Hepatocyte (in vitro differentiated cells): ENCODE measurements at regions not wholly inside any gene's neighbourhood (a gene's known extent, or its start where the extent isn't known, plus 50 kb on each side); places are given as distances from the start of the nearest gene placed in this dataset.

Source experiments
- DNase-seq: peaks from one replicate; pipeline ENCODE4 v3.0.0-alpha.2; 2016; ENCODE audit warnings: low spot score
- H2AFZ ChIP-seq: fragments of 200-600 bp; sonication (generic); 2 replicates; pipeline ENCODE4 v1.6.0; 2016; ENCODE audit warnings: antibody characterized with exemption, mild to moderate bottlenecking
- H3K27ac ChIP-seq: fragments of 200-600 bp; sonication (generic); 2 replicates; pipeline ENCODE4 v1.5.1; 2016; ENCODE audit warnings: mild to moderate bottlenecking
- H3K27me3 ChIP-seq: fragments of 200-600 bp; sonication (generic); 2 replicates; pipeline ENCODE4 v1.6.1; 2016
- H3K36me3 ChIP-seq: fragments of 200-600 bp; sonication (generic); replicated peaks from 2 replicates; pipeline ENCODE4 v1.5.1; 2016; ENCODE audit warnings: low read depth; ENCODE audit not compliant: insufficient read depth
- H3K4me1 ChIP-seq: fragments of 200-600 bp; sonication (generic); 2 replicates; pipeline ENCODE4 v1.5.1; 2016; ENCODE audit warnings: mild to moderate bottlenecking, moderate library complexity; ENCODE audit not compliant: insufficient read depth
- H3K4me2 ChIP-seq: fragments of 200-600 bp; sonication (generic); 2 replicates; pipeline ENCODE4 v1.6.0; 2016
- H3K4me3 ChIP-seq: fragments of 200-600 bp; sonication (generic); 2 replicates; pipeline ENCODE4 v1.5.1; 2016; ENCODE audit warnings: mild to moderate bottlenecking
- H3K79me2 ChIP-seq: fragments of 200-600 bp; sonication (generic); 2 replicates; pipeline ENCODE4 v1.6.0; 2017; ENCODE audit warnings: mild to moderate bottlenecking
- H3K9me2 ChIP-seq: fragments of 200-600 bp; sonication (generic); replicated peaks from 2 replicates; pipeline ENCODE4 v1.6.0; 2017; ENCODE audit warnings: mild to moderate bottlenecking; ENCODE audit not compliant: insufficient read depth
- H3K9me3 ChIP-seq: fragments of 200-600 bp; sonication (generic); 2 replicates; pipeline ENCODE4 v1.5.1; 2016; ENCODE audit warnings: low read depth, mild to moderate bottlenecking
- H4K20me1 ChIP-seq: fragments of 200-600 bp; sonication (generic); 2 replicates; pipeline ENCODE4 v1.6.0; 2016; ENCODE audit warnings: mild to moderate bottlenecking; ENCODE audit not compliant: insufficient read depth, poor library complexity, severe bottlenecking
- EZH2 ChIP-seq: fragments of 200-600 bp; sonication (generic); IDR thresholded peaks from 2 replicates; pipeline ENCODE4 v1.6.1; 2016; ENCODE audit warnings: antibody characterized with exemption, mild to moderate bottlenecking, borderline replicate concordance
- EZH2phosphoT487 ChIP-seq: fragments of 200-600 bp; sonication (generic); IDR thresholded peaks from one replicate; pipeline ENCODE4 v1.6.1; 2018; ENCODE audit warnings: antibody characterized with exemption, mild to moderate bottlenecking, low read depth, moderate library complexity; ENCODE audit not compliant: unreplicated experiment, severe bottlenecking
- WGBS: methylation state at CpG from one replicate; pipeline ENCODE4 v1.1.6; 2016; ENCODE audit warnings: low lambda C conversion rate; ENCODE audit errors: missing lambda C conversion rate; 5-methylcytosine and 5-hydroxymethylcytosine counted together
- TF ChIP-seq, protein P1 (sequence below): fragments of 200-600 bp; sonication (generic); IDR thresholded peaks from 2 replicates; pipeline ENCODE4 v1.5.1; 2016; ENCODE audit warnings: antibody characterized with exemption, mild to moderate bottlenecking; ENCODE audit not compliant: poor library complexity

DNA sequence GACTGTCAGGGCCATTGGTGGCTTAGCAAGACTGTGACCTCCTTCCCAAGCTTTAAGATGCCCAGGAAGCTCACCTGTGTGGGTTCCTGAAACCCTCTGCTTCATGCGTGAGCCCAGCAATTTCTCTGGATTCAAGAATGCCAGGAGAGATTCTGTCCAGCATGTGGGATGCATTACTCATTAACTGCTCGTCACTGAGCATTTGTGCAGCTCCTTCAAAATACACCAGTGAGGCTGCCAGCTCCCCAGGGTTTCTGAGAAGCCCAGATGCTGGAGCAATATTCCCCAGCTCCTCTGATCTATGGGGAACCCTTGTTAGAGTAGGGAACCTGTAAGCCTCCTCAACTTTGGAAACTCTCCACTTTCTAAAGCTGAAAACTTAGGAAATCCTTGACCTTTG, 126.5 kb downstream of the CHST1 start:
- Histone ChIP-seq H3K4me2 (no peak overlapping the region), H3K9me3 (no peaks in the 10 kb centered on the region), H3K27ac (no peak overlapping the region), H3K4me3 (no peak overlapping the region), H2AFZ (no peak overlapping the region), H3K4me1 (no peaks in the 10 kb centered on the region), H3K9me2 (no peaks in the 10 kb centered on the region), H3K79me2 (no peaks in the 10 kb centered on the region), H3K36me3 (no peaks in the 10 kb centered on the region), H3K27me3 (peaks cover 5% of the 10 kb centered on the region), H4K20me1 (no peaks in the 10 kb centered on the region)
- no peak for DNase-seq
- TF ChIP-seq, protein P1, sequence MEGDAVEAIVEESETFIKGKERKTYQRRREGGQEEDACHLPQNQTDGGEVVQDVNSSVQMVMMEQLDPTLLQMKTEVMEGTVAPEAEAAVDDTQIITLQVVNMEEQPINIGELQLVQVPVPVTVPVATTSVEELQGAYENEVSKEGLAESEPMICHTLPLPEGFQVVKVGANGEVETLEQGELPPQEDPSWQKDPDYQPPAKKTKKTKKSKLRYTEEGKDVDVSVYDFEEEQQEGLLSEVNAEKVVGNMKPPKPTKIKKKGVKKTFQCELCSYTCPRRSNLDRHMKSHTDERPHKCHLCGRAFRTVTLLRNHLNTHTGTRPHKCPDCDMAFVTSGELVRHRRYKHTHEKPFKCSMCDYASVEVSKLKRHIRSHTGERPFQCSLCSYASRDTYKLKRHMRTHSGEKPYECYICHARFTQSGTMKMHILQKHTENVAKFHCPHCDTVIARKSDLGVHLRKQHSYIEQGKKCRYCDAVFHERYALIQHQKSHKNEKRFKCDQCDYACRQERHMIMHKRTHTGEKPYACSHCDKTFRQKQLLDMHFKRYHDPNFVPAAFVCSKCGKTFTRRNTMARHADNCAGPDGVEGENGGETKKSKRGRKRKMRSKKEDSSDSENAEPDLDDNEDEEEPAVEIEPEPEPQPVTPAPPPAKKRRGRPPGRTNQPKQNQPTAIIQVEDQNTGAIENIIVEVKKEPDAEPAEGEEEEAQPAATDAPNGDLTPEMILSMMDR = no peak
- TF ChIP-seq EZH2 (no peak), EZH2phosphoT487 (no peak)
- 54% methylated on average over 2 of the region's 2 CpGs for WGBS

DNA sequence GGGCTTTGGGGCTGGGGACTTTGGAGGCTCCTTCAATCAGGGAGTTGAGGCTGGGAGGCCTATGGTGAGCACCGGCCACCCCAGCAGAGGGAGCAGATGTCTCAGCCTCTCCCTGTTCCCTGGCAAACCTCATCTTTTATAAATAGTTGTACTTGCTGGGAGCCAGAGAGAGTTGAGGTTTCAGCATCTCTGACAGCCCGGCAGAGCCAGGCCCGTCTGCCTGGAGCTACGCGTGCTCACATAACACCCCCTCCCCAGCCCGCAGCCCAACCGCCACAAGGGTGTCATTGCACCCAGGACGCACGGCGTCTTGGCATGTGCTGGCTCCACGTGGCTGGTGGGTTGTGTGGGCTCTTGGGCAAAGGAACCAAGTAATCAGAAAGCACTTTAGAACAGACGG, 127.1 kb downstream of the CHST1 start:
- Histone ChIP-seq H3K36me3 (no peaks in the 10 kb centered on the region), H3K27me3 (peaks cover 5% of the 10 kb centered on the region), H3K27ac (no peak overlapping the region), H3K9me2 (no peaks in the 10 kb centered on the region), H4K20me1 (no peaks in the 10 kb centered on the region), H3K4me2 (no peak overlapping the region), H3K4me3 (no peak overlapping the region), H2AFZ (no peak overlapping the region), H3K4me1 (no peaks in the 10 kb centered on the region), H3K79me2 (no peaks in the 10 kb centered on the region), H3K9me3 (no peaks in the 10 kb centered on the region)
- WGBS = 78% methylated on average over 12 of the region's 12 CpGs
- no peak for DNase-seq
- TF ChIP-seq EZH2 (no peak), EZH2phosphoT487 (no peak)
- TF ChIP-seq, protein P1 = no peak

DNA sequence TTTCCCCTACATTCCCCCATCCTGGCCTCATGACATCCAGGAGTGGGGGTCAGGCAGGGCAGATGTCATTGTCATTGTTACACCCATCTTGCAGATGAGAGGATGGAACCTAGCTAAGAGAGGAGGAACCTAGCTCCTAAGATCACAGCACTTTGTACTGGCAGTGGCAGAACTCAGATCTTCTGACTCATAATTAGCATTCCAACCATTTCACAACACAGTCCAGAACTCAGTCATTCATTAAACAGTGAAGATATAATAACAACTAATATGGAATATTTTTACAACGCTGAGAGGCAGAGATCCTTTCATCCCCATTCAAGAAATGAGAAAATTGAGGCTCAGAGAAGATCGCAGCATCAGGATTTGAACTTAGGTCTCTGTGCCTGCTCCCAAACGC, 127.8 kb downstream of the CHST1 start:
- no peaks in the 10 kb centered on the region for H3K9me2 ChIP-seq
- H3K27ac ChIP-seq = no peak overlapping the region
- peaks cover 5% of the 10 kb centered on the region for H3K27me3 ChIP-seq
- H3K4me2 ChIP-seq = no peak overlapping the region
- no peak for DNase-seq
- no peak overlapping the region for H2AFZ ChIP-seq
- 79% methylated on average over 3 of the region's 3 CpGs for WGBS
- no peaks in the 10 kb centered on the region for H3K36me3 ChIP-seq
- H3K79me2 ChIP-seq = no peaks in the 10 kb centered on the region
- H3K4me3 ChIP-seq = no peak overlapping the region
- H3K9me3 ChIP-seq = no peaks in the 10 kb centered on the region
- TF ChIP-seq EZH2 = no peak
- TF ChIP-seq, protein P1 = no peak
- TF ChIP-seq EZH2phosphoT487 = no peak
- no peaks in the 10 kb centered on the region for H3K4me1 ChIP-seq
- H4K20me1 ChIP-seq = no peaks in the 10 kb centered on the region

DNA sequence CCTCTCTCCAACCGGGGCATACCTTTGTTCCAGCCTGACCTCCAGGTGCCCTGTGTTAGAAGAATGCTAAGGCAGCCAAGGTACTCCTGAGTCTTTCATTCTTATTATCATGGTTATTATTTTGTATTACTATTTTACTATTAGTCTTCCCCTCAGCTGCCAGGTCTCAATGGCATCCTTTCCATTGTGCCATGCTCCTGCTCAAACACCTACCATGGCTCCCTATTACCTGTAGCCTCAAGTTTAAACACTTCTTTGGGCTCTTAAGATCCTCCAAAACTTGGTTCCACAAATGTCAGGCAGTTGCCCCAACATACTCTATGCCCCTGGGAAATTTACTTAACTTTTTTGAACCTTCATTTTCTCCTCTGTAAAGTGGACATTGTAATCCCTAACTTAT, 130.4 kb downstream of the CHST1 start:
- H3K27ac ChIP-seq = no peak overlapping the region
- no peaks in the 10 kb centered on the region for H3K79me2 ChIP-seq
- peaks cover 5% of the 10 kb centered on the region for H3K27me3 ChIP-seq
- no peak overlapping the region for H3K4me2 ChIP-seq
- no peak for DNase-seq
- 88% methylated on average over 1 of the region's 1 CpG for WGBS
- no peaks in the 10 kb centered on the region for H4K20me1 ChIP-seq
- no peaks in the 10 kb centered on the region for H3K4me1 ChIP-seq
- no peak overlapping the region for H3K4me3 ChIP-seq
- H2AFZ ChIP-seq = no peak overlapping the region
- no peaks in the 10 kb centered on the region for H3K36me3 ChIP-seq
- H3K9me3 ChIP-seq = no peaks in the 10 kb centered on the region
- H3K9me2 ChIP-seq = no peaks in the 10 kb centered on the region
- TF ChIP-seq, protein P1 = no peak
- no peak for TF ChIP-seq EZH2
- TF ChIP-seq EZH2phosphoT487 = no peak
